ENCODE measurements at regions not wholly inside any gene's neighbourhood (a gene's known extent, or its start where the extent isn't known, plus 50 kb on each side); places are given as distances from the start of the nearest gene placed in this dataset.

- TF ChIP-seq CTCF (IDR thresholded peaks at IDR 0.05; ENCODE audit: low read depth, low read length) (no peak), POLR2A (IDR thresholded peaks at IDR 0.05; ENCODE audit: extremely low read depth, insufficient read length) (no peak), MAX (IDR thresholded peaks at IDR 0.05; ENCODE audit: low read depth, low read length) (no peak)
Measured at GRCh38 chr5:165781738-165782137, 2276.3 kb downstream of the MAT2B start.

Measured in NB4 (cell line).